GM18951 (cell line): ENCODE measurements at regions not wholly inside any gene's neighbourhood (a gene's known extent, or its start where the extent isn't known, plus 50 kb on each side); places are given as distances from the start of the nearest gene placed in this dataset.

Experiments used
- POLR2A ChIP-seq: IDR thresholded peaks from 4 replicates; pipeline ENCODE4 v1.6.1; 2011; ENCODE audit warnings: mild to moderate bottlenecking; ENCODE audit not compliant: insufficient read length, insufficient read depth; ENCODE audit errors: extremely low read depth
- in situ Hi-C: fragments of 300-500 bp; cut with MboI; formaldehyde crosslinking; loops from one replicate; pipeline ENCODE4 v1.12.0; 2022; ENCODE audit warnings: low sequenced_read_pairs, mixed read lengths, inconsistent platforms; ENCODE audit not compliant: unreplicated experiment

- in situ Hi-C loops = no loop called here
- no peak for TF ChIP-seq POLR2A
Observed at GRCh38 chr19:31126236-31126635, 223.0 kb downstream of the TSHZ3 start.

DNA sequence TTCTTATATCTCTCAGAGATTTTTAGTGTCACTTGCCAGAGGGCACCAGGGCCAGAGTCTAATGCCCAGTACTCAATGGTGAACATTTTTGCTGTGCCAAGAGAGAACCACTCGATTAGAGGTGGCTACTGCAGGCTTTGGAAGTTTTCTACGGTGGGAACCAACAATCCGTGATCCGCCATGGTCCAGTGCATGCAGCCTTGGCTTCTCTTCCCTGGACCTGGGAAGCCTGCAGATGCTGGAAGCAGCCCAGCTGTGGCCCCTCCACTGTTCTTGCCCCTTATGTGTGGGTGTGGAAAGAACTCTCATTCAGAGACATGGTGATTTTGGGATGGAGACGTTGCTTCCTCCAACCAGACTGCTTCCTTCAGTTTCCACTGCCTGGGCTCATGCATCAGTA, 224.2 kb downstream of the TSHZ3 start:
- in situ Hi-C loops = no loop called here
- TF ChIP-seq POLR2A = no peak

DNA sequence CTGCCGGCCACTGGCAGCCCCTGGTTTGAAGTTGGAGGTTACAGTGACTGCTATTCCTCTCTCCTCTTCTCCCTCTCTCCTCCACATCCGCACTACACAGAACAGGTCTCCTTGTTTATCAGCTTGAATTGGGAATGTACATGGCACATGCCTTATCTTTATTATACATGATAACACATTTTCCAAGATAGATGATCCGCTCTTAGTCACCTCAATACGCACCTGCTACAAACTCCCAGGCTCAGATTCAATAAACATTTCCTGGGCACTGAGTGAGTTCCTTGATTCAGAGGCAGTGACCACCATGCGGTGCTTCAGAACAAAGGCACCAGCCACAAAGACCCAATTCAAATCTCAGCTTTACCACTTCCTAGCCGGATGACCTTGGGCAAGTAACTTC, 227.7 kb downstream of the TSHZ3 start:
- no peak for TF ChIP-seq POLR2A
- in situ Hi-C loops = no loop called here

DNA sequence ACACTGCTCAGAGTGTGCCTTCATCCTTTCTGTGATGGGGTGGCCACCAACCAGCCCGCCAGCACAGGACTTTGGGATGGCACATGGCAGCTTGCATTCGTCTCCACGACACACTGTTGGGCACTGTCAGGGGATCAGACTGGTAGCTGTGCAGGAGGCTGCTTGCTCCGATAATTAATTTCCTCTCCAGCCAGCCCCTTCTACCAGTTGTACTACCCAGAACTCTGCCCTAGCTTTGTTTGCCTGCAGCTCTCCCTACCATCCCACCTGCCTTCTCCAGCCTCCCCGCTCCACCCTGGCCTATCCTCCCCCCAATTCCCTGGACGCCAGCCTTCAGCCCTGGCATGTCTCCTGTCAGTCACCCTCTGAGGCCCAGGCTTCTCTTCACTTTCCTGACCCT, 228.3 kb downstream of the TSHZ3 start:
- in situ Hi-C loops = no loop called here

GRCh38 chr19:31119951-31120690, 229.1 kb downstream of the TSHZ3 start:
- in situ Hi-C loops = no loop called here
- no peak for TF ChIP-seq POLR2A

More for the DNA sequence above, 228.3 kb downstream of the TSHZ3 start:
- no peak for TF ChIP-seq POLR2A

DNA sequence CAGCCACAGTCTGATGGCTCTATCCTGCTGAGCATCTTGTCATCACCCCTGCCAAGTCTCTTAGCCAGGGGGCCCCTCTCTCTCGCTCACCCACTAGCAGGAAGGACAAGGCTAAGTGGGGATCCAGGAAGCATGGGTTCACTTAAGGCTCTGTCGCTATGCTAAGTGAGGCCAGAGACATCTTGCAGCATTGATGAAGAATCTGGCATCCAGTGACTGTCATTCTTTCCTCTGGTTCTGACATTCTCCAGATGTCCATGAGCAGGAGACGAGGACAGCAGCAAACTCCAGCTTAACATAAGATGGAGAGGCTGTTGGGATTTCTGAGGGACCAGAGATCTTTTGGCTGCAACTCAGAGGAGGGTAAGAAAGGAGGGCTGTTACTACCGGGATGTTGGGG, 230.2 kb downstream of the TSHZ3 start:
- no peak for TF ChIP-seq POLR2A
- in situ Hi-C loops = no loop called here

GRCh38 chr19:31118287-31118955, 230.8 kb downstream of the TSHZ3 start:
- no peak for TF ChIP-seq POLR2A
- in situ Hi-C loops = no loop called here

GRCh38 chr19:31114585-31114984, 234.7 kb downstream of the TSHZ3 start:
- TF ChIP-seq POLR2A = no peak
- in situ Hi-C loops = no loop called here

GRCh38 chr19:31113293-31113692, 235.9 kb downstream of the TSHZ3 start:
- in situ Hi-C loops = no loop called here
- TF ChIP-seq POLR2A = no peak

DNA sequence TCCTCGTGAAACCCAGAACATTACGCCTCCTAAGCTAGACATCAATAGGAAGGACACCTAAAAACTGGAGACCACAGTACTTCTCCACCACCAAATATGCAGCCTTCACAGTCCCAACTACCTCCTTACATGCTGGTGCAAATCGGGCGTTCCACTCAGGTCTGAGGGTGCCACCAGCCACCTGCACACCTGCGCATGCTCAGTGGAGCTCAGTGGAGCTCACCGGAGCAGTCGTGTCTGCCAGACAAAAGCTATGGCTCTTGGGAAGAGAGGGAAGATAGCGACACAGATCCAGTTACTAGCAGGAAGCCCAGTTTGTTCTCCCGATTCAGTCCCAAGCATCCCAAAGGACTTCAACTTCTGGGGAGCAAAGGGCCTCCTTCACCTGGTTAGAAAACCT, 237.1 kb downstream of the TSHZ3 start:
- in situ Hi-C loops = no loop called here
- no peak for TF ChIP-seq POLR2A

DNA sequence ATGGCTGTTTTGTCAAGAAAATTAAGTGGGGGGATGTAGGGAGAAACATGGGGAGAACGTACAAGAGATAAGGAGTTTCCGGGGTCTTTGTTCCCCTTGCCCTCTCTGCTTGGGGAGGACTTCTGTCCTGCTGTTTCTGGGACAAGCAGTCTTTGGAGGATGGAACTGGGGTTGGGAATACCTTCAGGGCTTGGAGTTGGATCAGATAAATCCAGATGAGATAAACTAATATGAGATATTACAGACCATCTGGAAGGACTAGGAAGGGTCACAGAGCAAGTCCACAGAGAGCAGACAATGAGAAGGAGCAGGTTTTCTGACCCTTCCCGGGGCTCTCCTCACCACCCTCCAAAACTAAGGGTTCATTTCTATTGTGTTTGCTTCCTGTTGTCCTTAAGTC, 237.5 kb downstream of the TSHZ3 start:
- in situ Hi-C loops = no loop called here
- TF ChIP-seq POLR2A = no peak

DNA sequence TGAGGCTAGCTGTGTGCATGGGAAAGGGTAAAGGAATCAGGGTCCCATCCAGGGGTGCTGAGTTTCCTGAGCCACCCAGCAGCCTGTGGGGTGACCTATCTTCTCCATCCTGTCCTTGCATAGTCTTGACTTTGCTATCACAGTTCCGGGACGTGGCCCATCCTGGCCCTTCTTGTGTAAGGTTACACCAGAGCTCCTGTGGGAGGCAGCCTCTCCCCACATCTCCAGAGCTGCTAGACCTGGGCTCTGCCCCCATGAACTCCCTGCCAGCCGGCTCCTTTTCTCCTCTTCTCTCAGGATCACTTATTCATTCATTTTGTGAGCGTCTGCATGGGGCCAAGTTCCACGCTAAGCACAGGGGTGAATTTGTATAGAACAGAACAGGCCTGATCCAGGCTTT, 238.9 kb downstream of the TSHZ3 start:
- in situ Hi-C loops = no loop called here
- TF ChIP-seq POLR2A = no peak

DNA sequence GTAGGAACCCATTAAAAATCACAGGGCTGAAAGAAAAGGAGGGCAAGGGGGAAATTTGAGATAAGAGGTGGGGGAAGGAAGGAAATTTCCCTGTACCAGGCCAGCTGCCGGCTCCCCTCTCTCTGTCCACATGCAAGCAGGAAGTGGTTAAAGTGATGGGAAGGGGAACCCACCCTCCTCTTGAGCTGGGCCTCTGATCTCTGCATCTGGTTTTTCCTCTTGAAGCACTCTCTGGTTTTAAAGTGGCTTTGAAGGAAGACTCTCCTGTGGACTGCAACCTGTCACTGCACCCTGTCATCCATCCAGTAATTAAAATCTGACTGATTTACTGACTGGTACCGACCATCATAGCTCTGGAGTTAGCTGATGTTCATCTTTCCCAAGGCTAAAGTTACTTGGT, 239.6 kb downstream of the TSHZ3 start:
- TF ChIP-seq POLR2A = no peak
- in situ Hi-C loops = no loop called here

- no peak for TF ChIP-seq POLR2A
- in situ Hi-C loops = no loop called here
Observed at GRCh38 chr19:31107096-31107495, 242.1 kb downstream of the TSHZ3 start.
